Left ventricle myocardium inferior (tissue), 1 donor: ENCODE measurements at regions not wholly inside any gene's neighbourhood (a gene's known extent, or its start where the extent isn't known, plus 50 kb on each side); places are given as distances from the start of the nearest gene placed in this dataset.
A peak's percentile ranks its signal among the peaks of the same experiment; 100 is the strongest.

ENCODE experiments used
- DNase-seq: peaks from one replicate; pipeline ENCODE4 v3.0.0-alpha.2; 2020
- H3K27ac ChIP-seq: fragments of 200-600 bp; replicated peaks from 2 replicates; pipeline ENCODE4 v1.8.0; 2021
- H3K27me3 ChIP-seq: fragments of 200-600 bp; 2 replicates; pipeline ENCODE4 v1.8.0; 2021; ENCODE audit warnings: low read depth
- H3K36me3 ChIP-seq: fragments of 200-600 bp; 2 replicates; pipeline ENCODE4 v1.8.0; 2021
- H3K4me1 ChIP-seq: fragments of 200-600 bp; 2 replicates; pipeline ENCODE4 v1.8.0; 2021
- H3K4me3 ChIP-seq: fragments of 200-600 bp; 2 replicates; pipeline ENCODE4 v1.8.0; 2021; ENCODE audit warnings: mild to moderate bottlenecking, moderate library complexity
- H3K9me3 ChIP-seq: fragments of 200-600 bp; replicated peaks from 2 replicates; pipeline ENCODE4 v1.8.0; 2021
- intact Hi-C: fragments of 100-400 bp; cut with micrococcal nuclease; formaldehyde crosslinking; loops from one replicate; pipeline ENCODE4 v1.11.0; 2022
- TF ChIP-seq, protein P1 (sequence below): fragments of 200-600 bp; IDR thresholded peaks from 2 replicates; pipeline ENCODE4 v1.8.0; 2021; ENCODE audit warnings: antibody characterized with exemption, mild to moderate bottlenecking, borderline replicate concordance
- donor health status: DM: no; HTN: yes; CAD: no; lungs with severe emphysema.

DNA sequence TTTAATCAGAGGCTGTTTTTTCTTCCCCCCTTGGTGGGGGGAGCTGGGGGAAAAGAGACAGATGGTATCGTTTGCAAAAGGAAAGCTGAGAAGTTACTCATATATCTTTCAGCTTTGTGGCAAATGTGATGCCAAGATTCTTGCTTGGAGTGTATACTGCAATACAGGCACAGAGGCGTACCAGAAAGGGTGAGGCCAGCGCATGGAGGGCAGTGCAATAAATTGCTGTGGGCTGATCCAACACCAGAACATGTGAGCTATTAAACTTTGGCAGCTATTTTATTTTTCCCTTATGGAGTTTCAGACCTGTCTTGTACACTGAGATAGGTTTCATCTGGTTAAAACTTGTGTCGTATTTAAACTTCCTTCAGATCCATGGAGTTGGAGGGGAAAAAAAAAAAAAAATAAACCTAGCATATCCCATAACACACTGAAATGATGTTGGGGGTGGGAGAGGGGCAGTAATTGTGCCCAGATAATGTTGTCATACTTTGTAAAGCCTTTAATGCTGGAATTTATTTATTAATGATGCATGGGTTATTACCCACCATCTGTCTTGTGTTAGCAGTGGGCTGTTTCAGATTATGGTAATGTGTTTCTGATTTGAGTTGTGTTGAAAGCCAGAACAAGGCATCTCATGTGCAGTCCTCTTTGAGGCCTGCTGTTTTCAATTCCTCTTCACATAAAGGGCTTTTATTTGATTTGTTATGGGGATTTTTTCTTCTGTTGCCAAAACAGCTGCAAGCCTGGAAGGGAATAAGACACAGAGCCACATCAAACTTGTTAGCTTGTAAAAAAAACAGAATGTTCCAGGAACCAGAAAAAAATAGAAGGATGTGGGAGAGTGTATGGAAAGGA is 891.3 kb downstream of the TLE1 start:
- TF ChIP-seq, protein P1, sequence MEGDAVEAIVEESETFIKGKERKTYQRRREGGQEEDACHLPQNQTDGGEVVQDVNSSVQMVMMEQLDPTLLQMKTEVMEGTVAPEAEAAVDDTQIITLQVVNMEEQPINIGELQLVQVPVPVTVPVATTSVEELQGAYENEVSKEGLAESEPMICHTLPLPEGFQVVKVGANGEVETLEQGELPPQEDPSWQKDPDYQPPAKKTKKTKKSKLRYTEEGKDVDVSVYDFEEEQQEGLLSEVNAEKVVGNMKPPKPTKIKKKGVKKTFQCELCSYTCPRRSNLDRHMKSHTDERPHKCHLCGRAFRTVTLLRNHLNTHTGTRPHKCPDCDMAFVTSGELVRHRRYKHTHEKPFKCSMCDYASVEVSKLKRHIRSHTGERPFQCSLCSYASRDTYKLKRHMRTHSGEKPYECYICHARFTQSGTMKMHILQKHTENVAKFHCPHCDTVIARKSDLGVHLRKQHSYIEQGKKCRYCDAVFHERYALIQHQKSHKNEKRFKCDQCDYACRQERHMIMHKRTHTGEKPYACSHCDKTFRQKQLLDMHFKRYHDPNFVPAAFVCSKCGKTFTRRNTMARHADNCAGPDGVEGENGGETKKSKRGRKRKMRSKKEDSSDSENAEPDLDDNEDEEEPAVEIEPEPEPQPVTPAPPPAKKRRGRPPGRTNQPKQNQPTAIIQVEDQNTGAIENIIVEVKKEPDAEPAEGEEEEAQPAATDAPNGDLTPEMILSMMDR = no peak
- DNase-seq = peak; percentile 31
- peaks cover 6% of the 10 kb centered on the region for H3K4me1 ChIP-seq
- H3K9me3 ChIP-seq = peaks cover 20% of the 10 kb centered on the region
- peak overlapping the region; percentile 62 for H3K27ac ChIP-seq
- no peaks in the 10 kb centered on the region for H3K27me3 ChIP-seq
- H3K4me3 ChIP-seq = no peak overlapping the region
- H3K36me3 ChIP-seq = no peaks in the 10 kb centered on the region
- intact Hi-C loops = no loop called here

DNA sequence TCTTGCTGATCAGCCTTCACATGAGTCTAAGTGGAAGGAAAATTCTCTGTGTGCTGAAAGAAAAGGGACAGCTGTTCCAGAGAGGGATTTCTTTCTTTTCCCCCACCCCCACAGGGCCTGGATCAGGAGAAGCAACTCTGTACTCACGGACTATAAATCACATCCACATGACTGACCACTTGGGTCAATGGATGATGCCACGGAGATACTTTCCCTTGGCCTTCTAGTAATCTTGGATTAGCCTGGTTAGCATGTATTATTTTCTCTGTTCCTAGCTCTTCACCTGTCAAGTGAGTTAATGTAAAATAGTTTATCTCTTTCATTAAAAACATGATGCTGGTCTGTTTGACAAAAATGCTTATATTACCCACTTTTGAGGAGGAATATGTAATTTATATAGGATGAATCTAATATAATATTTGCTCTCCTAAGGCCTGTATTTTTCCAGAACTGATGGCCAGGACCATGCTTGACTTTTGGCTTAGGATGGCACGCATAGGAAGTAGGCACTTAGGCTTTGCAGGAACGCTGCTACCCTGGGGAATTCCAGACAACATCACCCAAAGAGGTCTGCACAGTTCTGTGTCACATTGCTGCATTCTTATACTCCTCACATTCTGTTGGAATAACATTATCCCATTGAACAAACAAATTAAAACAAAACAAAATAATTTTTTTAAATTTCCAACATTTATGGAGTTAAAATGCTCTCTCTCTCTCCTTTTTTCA is 892.1 kb downstream of the TLE1 start:
- peak overlapping the region; percentile 62 for H3K27ac ChIP-seq
- H3K9me3 ChIP-seq = peaks cover 17% of the 10 kb centered on the region
- intact Hi-C loops = no loop called here
- H3K36me3 ChIP-seq = no peaks in the 10 kb centered on the region
- peaks cover 6% of the 10 kb centered on the region for H3K4me1 ChIP-seq
- no peaks in the 10 kb centered on the region for H3K27me3 ChIP-seq
- H3K4me3 ChIP-seq = no peak overlapping the region
- TF ChIP-seq, protein P1 = no peak
- no peak for DNase-seq

DNA sequence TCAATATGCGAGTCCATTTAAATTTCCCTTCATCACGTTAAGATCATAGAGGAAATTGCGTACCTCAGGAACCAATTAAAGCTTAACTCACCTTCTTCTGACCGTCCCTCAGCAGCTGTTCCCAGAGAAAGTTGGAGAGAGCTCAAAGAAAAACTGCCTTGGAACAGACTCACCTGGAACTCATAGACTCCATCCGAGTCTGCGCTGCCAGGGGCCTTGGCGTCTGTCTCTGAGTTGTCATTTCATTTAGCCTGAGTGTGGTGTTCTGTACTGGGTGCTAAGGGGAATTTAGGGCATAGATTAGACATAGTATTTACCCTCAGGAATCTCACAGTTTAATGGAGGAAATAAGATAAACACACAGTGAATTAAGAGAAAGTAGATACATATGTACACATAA is 892.7 kb downstream of the TLE1 start:
- no peaks in the 10 kb centered on the region for H3K36me3 ChIP-seq
- H3K4me1 ChIP-seq = peaks cover 6% of the 10 kb centered on the region
- no peak overlapping the region for H3K4me3 ChIP-seq
- TF ChIP-seq, protein P1 = no peak
- no peak for DNase-seq
- peak overlapping the region; percentile 62 for H3K27ac ChIP-seq
- peaks cover 13% of the 10 kb centered on the region for H3K9me3 ChIP-seq
- H3K27me3 ChIP-seq = no peaks in the 10 kb centered on the region
- intact Hi-C loops = no loop called here

DNA sequence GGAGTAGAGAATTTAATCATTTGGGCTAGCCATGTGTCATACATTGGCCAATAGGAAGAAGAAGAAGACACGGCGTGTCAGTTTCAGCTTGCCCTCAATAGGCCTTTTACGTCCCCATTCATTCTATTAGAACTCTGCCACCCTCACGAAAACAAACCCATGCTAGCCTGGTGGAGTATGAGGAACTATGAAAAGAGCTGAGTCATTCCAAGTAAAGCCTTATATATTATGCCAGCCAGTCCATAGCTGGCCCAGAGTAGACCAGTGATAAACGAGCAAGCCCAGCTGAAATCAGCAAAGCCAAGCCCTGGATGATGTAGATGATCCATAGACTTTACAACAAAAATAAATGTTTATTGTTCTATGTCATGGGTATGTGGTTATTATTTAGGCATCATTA is 895.1 kb downstream of the TLE1 start:
- Histone ChIP-seq H3K27me3 (no peaks in the 10 kb centered on the region), H3K27ac (no peak overlapping the region), H3K4me1 (peaks cover 6% of the 10 kb centered on the region), H3K4me3 (no peak overlapping the region), H3K36me3 (no peaks in the 10 kb centered on the region), H3K9me3 (no peaks in the 10 kb centered on the region)
- intact Hi-C loops = no loop called here
- TF ChIP-seq, protein P1 = no peak
- DNase-seq = no peak

DNA sequence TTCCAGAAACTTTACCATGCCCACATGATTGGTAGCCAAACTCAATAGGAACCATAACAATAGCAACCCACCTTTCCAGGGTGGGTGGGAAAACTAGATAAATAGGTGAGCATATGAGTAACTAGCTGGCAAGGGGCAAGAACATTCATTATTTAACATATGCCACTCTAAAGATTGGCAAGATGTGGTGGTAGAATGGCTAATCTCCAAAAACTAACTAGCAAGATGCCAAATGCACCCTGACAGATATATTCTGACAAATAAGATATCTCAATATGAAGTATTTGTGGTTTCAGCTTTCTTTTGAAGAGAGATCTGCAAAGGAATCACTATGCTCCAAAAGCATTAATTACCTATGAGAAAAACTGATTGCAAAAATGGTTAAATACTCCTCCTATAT is 895.6 kb downstream of the TLE1 start:
- Histone ChIP-seq H3K27me3 (no peaks in the 10 kb centered on the region), H3K36me3 (no peaks in the 10 kb centered on the region), H3K4me3 (no peak overlapping the region), H3K4me1 (peaks cover 6% of the 10 kb centered on the region), H3K27ac (no peak overlapping the region), H3K9me3 (no peaks in the 10 kb centered on the region)
- TF ChIP-seq, protein P1 = no peak
- DNase-seq = no peak
- intact Hi-C loops = no loop called here
